Mucosa of descending colon (tissue), 3 donors: ENCODE measurements at regions not wholly inside any gene's neighbourhood (a gene's known extent, or its start where the extent isn't known, plus 50 kb on each side); places are given as distances from the start of the nearest gene placed in this dataset.
"Not testable (repeated sequence)": the region's sequence is repeated elsewhere in the genome, so short reads cannot be mapped to it uniquely, and the experiment has no call there.

Experiments
- ATAC-seq: fragments of 200-7000 bp; cut with Tn5 transposase; one replicate; pipeline ENCODE4 v1.9.1; 2020; ENCODE audit warnings: mild to moderate bottlenecking, moderate library complexity
- DNase-seq, 3 donors: peaks; one replicate each; pipeline ENCODE4 v3.0.0-alpha.2; 2020
- H3K36me3 ChIP-seq: fragments of 200-600 bp; one replicate; pipeline ENCODE4 v1.8.0; 2021; ENCODE audit warnings: low read depth, mild to moderate bottlenecking
- H3K4me1 ChIP-seq: fragments of 200-600 bp; one replicate; pipeline ENCODE4 v1.8.0; 2021; ENCODE audit warnings: low read depth, mild to moderate bottlenecking
- H3K4me3 ChIP-seq: fragments of 200-600 bp; one replicate; pipeline ENCODE4 v1.8.0; 2021; ENCODE audit warnings: mild to moderate bottlenecking
- H3K9me3 ChIP-seq: fragments of 200-600 bp; one replicate; pipeline ENCODE4 v1.8.0; 2021; ENCODE audit warnings: mild to moderate bottlenecking
- CTCF ChIP-seq: fragments of 200-600 bp; IDR thresholded peaks from one replicate; pipeline ENCODE4 v1.8.0; 2022; ENCODE audit warnings: antibody characterized with exemption, mild to moderate bottlenecking
- intact Hi-C, 2 donors: fragments of 100-400 bp; cut with DNase I in 1 of 2; cut with micrococcal nuclease in 1 of 2; formaldehyde crosslinking; loops; one replicate each; pipeline versions ENCODE4 v1.11.0 to v1.11.1; 2022; cut with DNase I, micrococcal nuclease
- donor health status: DM: no; HTN: no; CAD: no; lungs with moderate emphysema.
- donor health status: DM: no; HTN: no; CAD: no.
- donor health status: DM: no; HTN: yes; CAD: no.

GRCh38 chr2:118750959-118751565 is 96.4 kb downstream of the EN1 start:
- Histone ChIP-seq H3K9me3 (no peaks in the 10 kb centered on the region), H3K4me1 (no peaks in the 10 kb centered on the region), H3K36me3 (no peaks in the 10 kb centered on the region), H3K4me3 (no peak overlapping the region)
- no peak for TF ChIP-seq CTCF
- DNase-seq, result no peak
- no peak for ATAC-seq
- intact Hi-C loops, result no loop called here

- no peak for ATAC-seq
- intact Hi-C loops, result no loop called here
Observed at GRCh38 chr2:118748245-118748885, 99.1 kb downstream of the EN1 start.

GRCh38 chr2:118747637-118748036 is 99.8 kb downstream of the EN1 start:
- ATAC-seq (no peak), DNase-seq (no peak)
- intact Hi-C loops, result no loop called here
- H3K9me3 ChIP-seq, result peaks cover 9% of the 10 kb centered on the region
- no peak overlapping the region for H3K4me3 ChIP-seq
- TF ChIP-seq CTCF, result no peak
- no peaks in the 10 kb centered on the region for H3K4me1 ChIP-seq
- H3K36me3 ChIP-seq, result no peaks in the 10 kb centered on the region

More at GRCh38 chr2:118748245-118748885, 99.1 kb downstream of the EN1 start:
- TF ChIP-seq CTCF, result no peak
- Histone ChIP-seq H3K9me3 (peaks cover 9% of the 10 kb centered on the region), H3K36me3 (no peaks in the 10 kb centered on the region), H3K4me3 (no peak overlapping the region), H3K4me1 (no peaks in the 10 kb centered on the region)
- DNase-seq, result no peak

- no peak for DNase-seq
- ATAC-seq, result no peak
- no peaks in the 10 kb centered on the region for H3K4me1 ChIP-seq
- H3K9me3 ChIP-seq, result peaks cover 9% of the 10 kb centered on the region
- TF ChIP-seq CTCF, result no peak
- H3K4me3 ChIP-seq, result no peak overlapping the region
- H3K36me3 ChIP-seq, result no peaks in the 10 kb centered on the region
- intact Hi-C loops, result no loop called here
Observed at GRCh38 chr2:118747066-118747465, 100.4 kb downstream of the EN1 start.

- intact Hi-C loops, DNase-seq, H3K4me1 ChIP-seq, H3K4me3 ChIP-seq, H3K9me3 ChIP-seq, ATAC-seq, H3K36me3 ChIP-seq: not testable (repeated sequence)
Observed at GRCh38 chr2:118744682-118745181, 102.7 kb downstream of the EN1 start.

GRCh38 chr2:118738524-118739308 is 108.7 kb downstream of the EN1 start:
- ATAC-seq (peak; percentile 13), DNase-seq (no peak)
- no peak for TF ChIP-seq CTCF
- intact Hi-C loops, result no loop called here
- Histone ChIP-seq H3K4me3 (no peak overlapping the region), H3K4me1 (no peaks in the 10 kb centered on the region), H3K36me3 (no peaks in the 10 kb centered on the region), H3K9me3 (no peaks in the 10 kb centered on the region)
